Suprapubic skin (tissue), 4 donors: ENCODE measurements at regions not wholly inside any gene's neighbourhood (a gene's known extent, or its start where the extent isn't known, plus 50 kb on each side); places are given as distances from the start of the nearest gene placed in this dataset.

Experiments used
- DNase-seq, 2 donors: peaks; one replicate each; pipeline ENCODE4 v3.0.0-alpha.2; 2019; ENCODE audit warnings: low spot score in 2 of 2
- H3K27ac ChIP-seq: fragments of 200-600 bp; sonication (generic); one replicate; pipeline ENCODE4 v1.5.1; 2019
- H3K27me3 ChIP-seq: fragments of 200-600 bp; sonication (generic); one replicate; pipeline ENCODE4 v1.5.1; 2019
- H3K36me3 ChIP-seq: fragments of 200-600 bp; sonication (generic); one replicate; pipeline ENCODE4 v1.5.1; 2019
- H3K4me1 ChIP-seq: fragments of 200-600 bp; sonication (generic); one replicate; pipeline ENCODE4 v1.5.1; 2019
- H3K4me3 ChIP-seq: fragments of 200-600 bp; sonication (generic); one replicate; pipeline ENCODE4 v1.5.1; 2019; ENCODE audit warnings: mild to moderate bottlenecking
- H3K9me3 ChIP-seq: fragments of 200-600 bp; sonication (generic); one replicate; pipeline ENCODE4 v1.5.1; 2019
- EP300 ChIP-seq: sonication (generic); formaldehyde crosslinking; IDR thresholded peaks from one replicate; pipeline ENCODE4 v1.6.1; 2017; ENCODE audit warnings: antibody characterized with exemption
- POLR2A ChIP-seq, 2 donors: fragments of 450-650 bp; IDR thresholded peaks; one replicate each; pipeline ENCODE4 v1.6.1; 2017; ENCODE audit warnings: antibody characterized with exemption in 2 of 2, mild to moderate bottlenecking in 2 of 2, moderate library complexity in 2 of 2
- POLR2AphosphoS5 ChIP-seq, 3 donors: sonication (generic); formaldehyde crosslinking; IDR thresholded peaks; one replicate each; pipeline ENCODE4 v1.6.1; 2017; ENCODE audit warnings: antibody characterized with exemption in 3 of 3
- WGBS: methylation state at CpG from one replicate; pipeline ENCODE4 v1.1.5; 2018; 5-methylcytosine and 5-hydroxymethylcytosine counted together
- TF ChIP-seq, protein P1 (sequence below), 2 donors: fragments of 200-600 bp in 1 of 2; fragments of 450-650 bp in 1 of 2; sonication (generic) in 1 of 2; IDR thresholded peaks; one replicate each; pipeline ENCODE4 v1.5.1; 2016 to 2019; ENCODE audit warnings: antibody characterized with exemption in 2 of 2, mild to moderate bottlenecking in 1 of 2, moderate library complexity in 1 of 2

- H3K27ac ChIP-seq = no peak overlapping the region
- 29% methylated on average over 2 of the region's 2 CpGs for WGBS
- TF ChIP-seq POLR2A (IDR thresholded peaks at IDR 0.05) (no peak), POLR2AphosphoS5 (IDR thresholded peaks at IDR 0.05) (no peak), EP300 (no peak)
- TF ChIP-seq, protein P1, sequence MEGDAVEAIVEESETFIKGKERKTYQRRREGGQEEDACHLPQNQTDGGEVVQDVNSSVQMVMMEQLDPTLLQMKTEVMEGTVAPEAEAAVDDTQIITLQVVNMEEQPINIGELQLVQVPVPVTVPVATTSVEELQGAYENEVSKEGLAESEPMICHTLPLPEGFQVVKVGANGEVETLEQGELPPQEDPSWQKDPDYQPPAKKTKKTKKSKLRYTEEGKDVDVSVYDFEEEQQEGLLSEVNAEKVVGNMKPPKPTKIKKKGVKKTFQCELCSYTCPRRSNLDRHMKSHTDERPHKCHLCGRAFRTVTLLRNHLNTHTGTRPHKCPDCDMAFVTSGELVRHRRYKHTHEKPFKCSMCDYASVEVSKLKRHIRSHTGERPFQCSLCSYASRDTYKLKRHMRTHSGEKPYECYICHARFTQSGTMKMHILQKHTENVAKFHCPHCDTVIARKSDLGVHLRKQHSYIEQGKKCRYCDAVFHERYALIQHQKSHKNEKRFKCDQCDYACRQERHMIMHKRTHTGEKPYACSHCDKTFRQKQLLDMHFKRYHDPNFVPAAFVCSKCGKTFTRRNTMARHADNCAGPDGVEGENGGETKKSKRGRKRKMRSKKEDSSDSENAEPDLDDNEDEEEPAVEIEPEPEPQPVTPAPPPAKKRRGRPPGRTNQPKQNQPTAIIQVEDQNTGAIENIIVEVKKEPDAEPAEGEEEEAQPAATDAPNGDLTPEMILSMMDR (IDR thresholded peaks at IDR 0.05) = no peak
- H3K4me3 ChIP-seq = no peak overlapping the region
- H3K4me1 ChIP-seq = no peaks in the 10 kb centered on the region
- no peaks in the 10 kb centered on the region for H3K9me3 ChIP-seq
- H3K36me3 ChIP-seq = no peaks in the 10 kb centered on the region
- DNase-seq = no peak
- H3K27me3 ChIP-seq = no peaks in the 10 kb centered on the region
Measured at GRCh38 chr4:66906314-66906713, 639.0 kb downstream of the CENPC start.

DNA sequence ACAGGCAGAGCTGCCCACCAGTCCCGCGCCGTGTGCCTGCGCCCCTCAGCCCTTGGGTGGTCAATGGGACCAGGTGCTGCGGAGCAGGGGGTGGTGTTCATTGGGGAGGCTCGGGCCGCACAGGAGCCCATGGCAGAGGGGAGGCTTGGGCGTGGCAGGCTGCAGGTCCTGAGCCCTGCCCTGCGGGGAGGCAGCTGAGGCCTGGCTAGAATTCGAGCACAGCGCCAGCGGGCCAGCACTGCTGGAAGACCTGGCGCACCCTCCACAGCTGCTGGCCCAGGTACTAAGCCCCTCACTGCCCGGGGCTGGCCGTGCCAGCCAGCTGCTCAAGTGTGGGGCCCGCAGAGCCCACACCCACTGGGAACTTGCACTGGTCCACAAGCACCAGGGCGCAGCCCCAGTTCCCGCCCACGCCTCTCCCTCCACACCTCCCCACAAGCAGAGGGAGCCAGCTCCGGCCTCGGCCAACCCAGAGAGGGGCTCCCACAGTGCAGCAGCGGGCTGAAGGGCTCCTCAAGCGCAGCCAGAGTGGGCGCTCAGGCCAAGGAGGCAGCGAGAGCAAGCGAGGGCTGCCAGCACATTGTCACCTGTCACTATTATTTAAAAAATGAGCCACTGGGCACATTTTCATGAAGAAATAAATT, 645.8 kb downstream of the CENPC start:
- no peak for DNase-seq
- Histone ChIP-seq H3K36me3 (no peaks in the 10 kb centered on the region), H3K9me3 (no peaks in the 10 kb centered on the region), H3K4me1 (no peaks in the 10 kb centered on the region), H3K4me3 (no peak overlapping the region), H3K27ac (no peak overlapping the region), H3K27me3 (no peaks in the 10 kb centered on the region)
- WGBS = 99% methylated on average over 7 of the region's 26 CpGs
- TF ChIP-seq EP300 (no peak), POLR2AphosphoS5 (IDR thresholded peaks at IDR 0.05) (no peak), POLR2A (IDR thresholded peaks at IDR 0.05) (no peak)
- TF ChIP-seq, protein P1 (IDR thresholded peaks at IDR 0.05) = no peak

DNA sequence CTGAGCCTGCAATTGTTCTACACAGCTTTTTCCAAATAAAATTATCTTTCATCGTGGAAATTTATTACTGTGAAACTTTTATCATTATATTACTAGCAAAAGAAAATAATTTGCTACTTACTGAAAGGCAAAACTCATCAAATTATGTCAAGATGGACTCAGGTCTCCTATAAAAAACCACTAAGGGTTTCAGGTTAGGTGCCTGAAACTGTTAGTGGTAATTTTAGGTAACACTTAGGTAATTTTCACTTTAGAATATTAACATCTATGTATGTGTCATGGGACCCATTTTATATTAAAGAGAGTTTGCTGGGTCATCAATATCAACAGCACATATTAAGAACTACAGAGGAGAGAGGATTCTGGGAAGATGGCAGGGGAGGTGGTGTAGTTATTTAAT, 651.5 kb downstream of the CENPC start:
- no peak for DNase-seq
- Histone ChIP-seq H3K27ac (no peak overlapping the region), H3K9me3 (no peaks in the 10 kb centered on the region), H3K27me3 (no peaks in the 10 kb centered on the region), H3K4me1 (no peaks in the 10 kb centered on the region), H3K4me3 (no peak overlapping the region), H3K36me3 (no peaks in the 10 kb centered on the region)
- TF ChIP-seq, protein P1 (IDR thresholded peaks at IDR 0.05) = no peak
- no peak for TF ChIP-seq POLR2A (IDR thresholded peaks at IDR 0.05)
- no peak for TF ChIP-seq EP300
- TF ChIP-seq POLR2AphosphoS5 (IDR thresholded peaks at IDR 0.05) = no peak
- 90% methylated on average over 1 of the region's 1 CpG for WGBS

- TF ChIP-seq POLR2AphosphoS5 (IDR thresholded peaks at IDR 0.05) (no peak), EP300 (no peak), POLR2A (IDR thresholded peaks at IDR 0.05) (no peak)
- TF ChIP-seq, protein P1 (IDR thresholded peaks at IDR 0.05) = no peak
- Histone ChIP-seq H3K9me3 (no peaks in the 10 kb centered on the region), H3K36me3 (no peaks in the 10 kb centered on the region), H3K4me3 (no peak overlapping the region), H3K4me1 (no peaks in the 10 kb centered on the region), H3K27ac (no peak overlapping the region), H3K27me3 (no peaks in the 10 kb centered on the region)
- no peak for DNase-seq
- WGBS = 85% methylated on average over 1 of the region's 1 CpG
Measured at GRCh38 chr4:66887061-66887460, 658.2 kb downstream of the CENPC start.

GRCh38 chr4:66885501-66886165, 659.7 kb downstream of the CENPC start:
- no peak for DNase-seq
- H3K9me3 ChIP-seq = no peaks in the 10 kb centered on the region
- H3K4me3 ChIP-seq = no peak overlapping the region
- no peaks in the 10 kb centered on the region for H3K4me1 ChIP-seq
- H3K36me3 ChIP-seq = no peaks in the 10 kb centered on the region
- no peaks in the 10 kb centered on the region for H3K27me3 ChIP-seq
- H3K27ac ChIP-seq = no peak overlapping the region
- TF ChIP-seq EP300 = no peak
- TF ChIP-seq POLR2A (IDR thresholded peaks at IDR 0.05) = no peak
- TF ChIP-seq, protein P1 (IDR thresholded peaks at IDR 0.05) = no peak
- TF ChIP-seq POLR2AphosphoS5 (IDR thresholded peaks at IDR 0.05) = no peak
- 63% methylated on average over 1 of the region's 1 CpG for WGBS
